NCI-H2081 treated with DMSO at 0.1 percent for 48 hours (cell line): ENCODE measurements at regions not wholly inside any gene's neighbourhood (a gene's known extent, or its start where the extent isn't known, plus 50 kb on each side); places are given as distances from the start of the nearest gene placed in this dataset.
A peak's percentile ranks its signal among the peaks of the same experiment; 100 is the strongest.
"Not testable (repeated sequence)": the region's sequence is repeated elsewhere in the genome, so short reads cannot be mapped to it uniquely, and the experiment has no call there.

Source experiments
- DNase-seq: peaks from one replicate; lab custom pipeline; 2025; lab: John Stamatoyannopoulos, UW

DNA sequence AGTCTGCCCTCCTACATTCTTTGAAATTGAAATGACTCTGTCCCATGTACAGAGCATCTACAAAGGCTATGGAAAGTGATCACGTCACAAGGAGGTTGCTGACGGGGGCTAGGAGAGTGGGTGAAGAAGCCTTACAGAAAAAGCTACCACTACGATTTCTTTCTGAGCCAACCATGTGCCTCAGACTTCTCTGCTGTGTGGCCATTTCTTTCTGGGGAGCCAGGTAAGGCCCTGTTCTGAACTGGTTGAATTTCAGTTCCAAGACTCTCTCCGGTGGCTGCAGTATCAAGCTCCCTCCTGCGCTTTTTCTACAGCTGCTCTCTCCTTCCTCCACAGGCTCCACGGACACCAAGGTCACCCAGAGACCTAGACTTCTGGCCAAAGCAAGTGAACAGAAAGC is 112.5 kb upstream of the PRSS1 start:
- no peak for DNase-seq

DNA sequence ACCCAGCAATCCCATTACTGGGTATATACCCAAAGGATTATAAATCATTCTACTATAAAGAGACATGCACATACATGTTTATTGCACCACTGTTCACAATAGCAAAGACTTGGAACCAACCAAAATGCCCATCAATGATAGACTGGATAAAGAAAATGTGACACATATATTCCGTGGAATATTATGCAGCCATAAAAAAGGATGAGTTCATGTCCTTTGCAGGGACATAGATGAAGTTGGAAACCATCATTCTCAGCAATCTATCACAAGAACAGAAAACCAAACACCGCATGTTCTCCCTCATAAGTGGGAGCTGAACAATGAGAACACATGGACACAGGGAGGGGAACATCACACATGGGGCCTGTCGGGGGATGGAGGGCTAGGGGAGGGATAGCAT is 113.2 kb upstream of the PRSS1 start:
- DNase-seq, result not testable (repeated sequence)

DNA sequence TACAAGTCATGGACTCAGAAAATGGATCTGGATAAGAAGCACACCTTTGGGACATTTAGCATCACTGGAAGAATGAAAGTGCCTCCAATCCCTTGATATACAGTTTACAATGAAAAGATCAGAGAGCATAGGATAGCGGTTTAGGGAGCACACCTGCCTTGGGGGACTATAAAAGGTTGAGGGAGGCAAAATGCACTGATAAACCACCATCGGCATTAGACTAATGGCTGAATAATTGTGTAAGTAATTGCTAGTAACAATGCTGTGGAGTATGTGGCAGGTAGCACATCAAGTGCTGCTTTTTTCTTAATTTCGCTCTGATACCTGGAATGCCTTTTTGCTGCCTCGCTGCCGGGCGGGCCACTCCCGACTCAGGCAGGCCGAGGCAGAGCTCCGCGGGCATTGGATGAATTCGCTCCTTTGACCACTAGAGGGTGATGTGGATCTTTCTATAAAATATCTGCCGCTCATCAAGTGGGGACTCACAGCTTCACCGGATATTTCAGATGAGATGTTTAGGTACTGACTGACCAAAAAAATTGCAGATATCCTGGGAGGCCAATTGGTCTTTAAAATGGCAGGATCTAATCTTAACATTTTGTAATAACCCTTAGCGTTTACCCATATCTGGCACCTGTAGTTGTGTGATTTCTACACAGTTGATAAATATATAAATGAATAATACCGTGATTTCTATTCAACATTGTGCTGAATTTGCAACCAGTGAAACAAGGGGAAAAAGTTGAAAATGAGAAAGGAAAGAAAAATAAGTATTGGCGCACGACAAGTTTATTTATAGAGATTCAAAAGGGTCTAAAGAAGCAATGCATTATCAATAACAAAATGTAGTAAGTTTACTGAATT is 116.8 kb upstream of the PRSS1 start:
- DNase-seq, result peak; percentile 51

DNA sequence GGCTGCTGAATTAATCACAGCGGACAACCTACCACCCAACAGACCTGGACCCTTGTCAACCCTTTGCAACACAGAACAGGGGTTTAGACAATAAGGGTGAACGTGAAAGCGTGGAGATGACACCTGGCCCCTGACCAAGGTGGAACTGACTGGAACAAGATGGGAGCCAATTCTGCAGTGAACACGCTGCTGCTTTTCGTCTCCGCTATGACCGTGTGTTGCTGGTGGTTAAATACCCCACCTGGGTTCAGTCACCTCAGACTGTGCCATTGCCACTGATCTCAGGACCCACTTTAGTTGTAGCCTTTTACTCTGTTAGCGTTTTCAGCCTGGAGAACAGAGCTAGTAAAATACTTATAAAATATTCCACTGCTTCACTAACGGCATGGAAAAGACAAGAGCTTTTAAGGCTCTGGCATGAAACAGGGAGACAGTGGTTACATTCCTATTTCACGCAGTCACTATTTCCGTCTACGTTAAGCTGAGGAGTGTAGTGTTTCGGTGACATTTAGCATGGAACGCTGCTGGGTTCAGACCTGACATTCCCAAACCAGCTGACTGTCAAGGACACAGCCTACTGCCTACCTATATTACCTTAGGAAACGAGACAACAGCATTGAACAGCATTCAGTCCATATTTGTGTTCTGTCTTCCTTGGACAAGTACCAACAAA is 119.5 kb upstream of the PRSS1 start:
- DNase-seq, result no peak

DNA sequence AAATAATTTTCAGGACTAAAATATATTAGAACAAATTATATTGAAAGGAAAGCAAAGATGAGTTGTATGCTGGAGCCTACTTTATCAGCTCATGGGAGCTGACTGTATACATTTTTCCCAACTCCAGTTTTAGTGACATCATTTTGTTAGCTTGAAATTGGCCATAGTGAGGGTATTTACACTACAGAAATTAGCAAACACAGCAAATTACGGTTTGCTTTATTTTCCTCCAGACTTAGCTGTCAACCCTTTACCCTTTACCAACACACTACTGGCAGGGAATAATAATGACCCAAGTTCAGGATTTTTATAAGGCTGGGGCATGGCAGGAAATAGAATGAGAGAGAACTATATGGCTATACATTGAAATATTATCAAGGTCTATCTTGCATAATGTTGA is 120.3 kb upstream of the PRSS1 start:
- no peak for DNase-seq

DNA sequence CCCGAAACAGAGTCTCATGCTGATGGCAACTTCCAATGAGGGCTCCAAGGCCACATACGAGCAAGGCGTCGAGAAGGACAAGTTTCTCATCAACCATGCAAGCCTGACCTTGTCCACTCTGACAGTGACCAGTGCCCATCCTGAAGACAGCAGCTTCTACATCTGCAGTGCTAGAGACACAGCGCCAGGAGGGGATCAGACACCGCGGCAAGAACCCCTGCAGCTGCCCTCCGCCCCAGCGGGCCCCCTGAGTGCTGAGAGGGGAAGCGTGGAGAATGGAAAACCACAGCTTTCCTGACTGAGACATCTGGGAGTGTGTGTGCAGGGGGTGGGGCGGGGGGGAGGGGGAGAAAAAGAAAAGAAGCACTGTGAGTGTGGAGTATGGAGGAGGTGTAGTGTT is 122.0 kb upstream of the PRSS1 start:
- not testable (repeated sequence) for DNase-seq

DNA sequence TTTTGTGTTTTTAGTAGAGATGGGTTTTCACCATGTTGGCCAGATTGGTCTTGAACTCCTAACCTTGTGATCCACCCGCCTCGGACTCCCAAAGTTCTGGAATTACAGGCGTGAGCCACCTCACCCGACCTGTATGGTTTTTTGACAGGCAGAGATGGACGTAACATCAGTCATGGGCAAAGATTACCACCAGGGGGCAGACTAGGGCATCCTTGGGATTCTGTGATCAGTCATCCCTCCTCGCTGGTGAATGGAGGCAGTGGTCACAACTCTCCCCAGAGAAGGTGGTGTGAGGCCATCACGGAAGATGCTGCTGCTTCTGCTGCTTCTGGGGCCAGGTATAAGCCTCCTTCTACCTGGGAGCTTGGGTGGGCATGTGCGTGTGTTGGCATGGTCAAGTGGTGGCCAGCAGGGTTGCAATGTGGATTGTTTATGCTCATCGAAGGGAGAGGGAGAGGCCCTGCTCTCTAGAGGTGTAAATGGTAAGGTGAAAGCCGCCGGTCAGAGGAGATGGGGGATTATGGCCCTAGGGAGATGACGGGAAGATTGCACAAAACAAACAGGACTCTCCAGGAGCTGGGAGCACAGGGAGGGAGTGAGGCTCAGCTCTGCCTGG is 122.7 kb upstream of the PRSS1 start:
- DNase-seq, result no peak

DNA sequence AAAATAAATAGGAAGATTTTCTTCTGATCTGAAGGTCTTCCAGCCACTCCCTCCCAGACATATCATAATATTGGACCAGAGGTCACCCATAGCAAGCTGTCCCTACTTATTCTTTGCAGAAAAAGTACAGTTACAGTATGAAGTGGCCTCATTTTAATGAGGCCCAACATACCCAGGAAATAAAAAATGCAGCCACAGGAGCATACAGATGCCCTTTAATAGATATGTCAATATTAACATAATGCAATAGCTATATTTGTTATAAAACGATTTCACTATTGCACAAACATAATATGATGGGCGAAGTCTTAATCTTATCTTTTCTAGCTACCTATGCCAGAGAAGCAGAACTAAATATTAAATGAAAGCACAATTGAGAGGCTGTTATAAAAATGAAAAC is 124.1 kb upstream of the PRSS1 start:
- not testable (repeated sequence) for DNase-seq

DNA sequence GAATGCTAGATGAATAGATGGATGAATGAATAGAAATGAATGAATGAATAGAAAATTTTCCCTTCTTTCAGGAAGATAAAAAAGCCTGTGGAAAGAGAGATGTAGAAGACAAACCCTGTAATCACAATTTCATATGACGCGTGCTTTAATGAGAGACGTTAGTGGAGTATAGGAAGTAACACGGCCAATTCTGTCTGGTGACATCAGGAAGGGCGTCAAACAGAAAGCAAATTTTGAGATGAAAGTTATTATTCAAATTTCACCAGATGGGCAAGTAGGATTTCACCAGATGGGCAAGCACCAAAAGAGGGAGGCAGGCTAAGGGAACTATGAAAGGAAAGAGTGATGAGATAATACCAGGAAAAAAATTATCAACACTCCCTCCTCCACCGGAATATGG is 128.9 kb upstream of the PRSS1 start:
- DNase-seq, result no peak

DNA sequence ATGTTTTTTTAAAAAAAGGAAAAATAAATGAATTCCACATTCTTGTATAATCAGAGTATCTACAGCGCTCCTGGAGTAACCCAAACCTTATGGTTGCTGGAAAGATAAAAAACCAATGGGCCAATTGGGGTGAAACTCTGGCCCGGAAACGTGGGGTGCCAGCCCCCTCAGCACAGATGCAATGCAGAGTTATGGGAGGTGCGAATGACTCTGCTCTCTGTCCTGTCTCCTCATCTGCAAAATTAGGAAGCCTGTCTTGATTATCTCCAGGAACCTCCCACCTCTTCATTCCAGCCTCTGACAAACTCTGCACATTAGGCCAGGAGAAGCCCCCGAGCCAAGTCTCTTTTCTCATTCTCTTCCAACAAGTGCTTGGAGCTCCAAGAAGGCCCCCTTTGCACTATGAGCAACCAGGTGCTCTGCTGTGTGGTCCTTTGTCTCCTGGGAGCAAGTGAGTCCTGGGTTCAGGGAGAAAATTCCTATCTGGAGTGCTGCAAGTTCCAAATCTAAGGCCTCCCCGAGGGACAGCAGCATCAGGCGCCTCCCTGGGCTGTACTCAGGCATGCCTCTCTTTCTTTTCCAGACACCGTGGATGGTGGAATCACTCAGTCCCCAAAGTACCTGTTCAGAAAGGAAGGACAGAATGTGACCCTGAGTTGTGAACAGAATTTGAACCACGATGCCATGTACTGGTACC is 130.5 kb upstream of the PRSS1 start:
- no peak for DNase-seq

DNA sequence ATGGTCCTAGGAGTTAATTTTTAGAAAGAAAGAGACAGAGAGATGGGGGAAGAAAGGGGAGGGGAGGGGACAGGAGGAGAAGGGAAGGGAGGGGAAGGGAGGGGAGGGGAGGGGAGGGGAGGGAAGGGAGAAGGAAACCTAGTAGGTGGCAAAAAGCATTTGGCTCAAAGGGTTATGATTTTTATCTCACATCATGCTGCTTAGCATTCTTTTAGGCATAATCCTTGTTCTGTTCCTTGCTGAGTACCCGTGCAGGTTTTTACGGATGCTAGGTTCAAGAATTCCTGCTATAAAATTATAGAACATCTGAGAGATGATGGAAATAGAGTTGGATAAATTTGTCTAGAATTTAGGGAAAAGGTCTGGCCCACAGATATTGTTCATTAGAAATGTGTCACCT is 132.4 kb upstream of the PRSS1 start:
- no peak for DNase-seq

DNA sequence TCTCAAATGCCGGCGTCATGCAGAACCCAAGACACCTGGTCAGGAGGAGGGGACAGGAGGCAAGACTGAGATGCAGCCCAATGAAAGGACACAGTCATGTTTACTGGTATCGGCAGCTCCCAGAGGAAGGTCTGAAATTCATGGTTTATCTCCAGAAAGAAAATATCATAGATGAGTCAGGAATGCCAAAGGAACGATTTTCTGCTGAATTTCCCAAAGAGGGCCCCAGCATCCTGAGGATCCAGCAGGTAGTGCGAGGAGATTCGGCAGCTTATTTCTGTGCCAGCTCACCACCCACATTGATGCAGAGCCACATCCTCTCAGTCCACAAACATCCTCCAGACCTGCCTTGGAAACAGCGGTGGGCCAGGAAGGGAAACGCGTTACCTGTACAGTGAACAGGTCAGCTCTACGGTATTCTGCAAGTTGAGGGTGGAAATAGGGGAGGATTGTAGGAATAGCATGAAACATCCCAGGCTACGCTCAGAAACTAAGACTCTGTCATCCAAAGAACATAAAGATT is 133.1 kb upstream of the PRSS1 start:
- no peak for DNase-seq

DNA sequence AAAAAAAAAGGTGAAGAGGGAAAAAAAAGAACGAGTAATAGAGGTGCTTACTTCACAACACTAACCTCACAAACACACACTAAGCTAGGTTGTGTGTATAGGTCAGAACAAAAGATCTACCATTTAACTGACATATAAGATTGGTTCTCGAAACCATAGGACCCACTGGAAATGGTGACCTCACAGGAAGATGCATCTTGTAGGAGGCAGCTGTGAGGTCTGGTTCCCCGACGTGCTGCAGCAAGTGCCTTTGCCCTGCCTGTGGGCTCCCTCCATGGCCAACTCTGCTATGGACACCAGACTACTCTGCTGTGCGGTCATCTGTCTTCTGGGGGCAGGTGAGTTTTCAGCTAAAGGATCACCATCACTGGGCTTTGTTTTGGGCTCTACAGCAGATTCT is 133.8 kb upstream of the PRSS1 start:
- no peak for DNase-seq

DNA sequence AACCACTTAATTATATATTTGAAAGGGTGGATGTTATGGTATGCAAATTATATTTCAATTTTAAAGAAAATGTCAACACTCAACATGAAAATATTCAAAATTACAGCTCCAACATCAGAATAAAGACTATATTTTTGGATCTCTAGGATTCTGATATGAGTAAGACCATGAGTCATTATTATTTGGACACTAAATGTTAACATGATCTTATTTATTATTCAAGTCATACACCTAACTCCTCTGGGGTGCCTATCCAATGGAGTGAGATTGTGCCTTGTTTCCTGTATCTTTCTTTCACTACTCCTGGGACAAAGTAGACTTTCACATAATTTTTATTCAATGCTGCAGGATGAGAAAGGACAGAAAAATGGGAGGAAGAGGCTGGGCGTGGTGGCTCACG is 135.2 kb upstream of the PRSS1 start:
- no peak for DNase-seq

DNA sequence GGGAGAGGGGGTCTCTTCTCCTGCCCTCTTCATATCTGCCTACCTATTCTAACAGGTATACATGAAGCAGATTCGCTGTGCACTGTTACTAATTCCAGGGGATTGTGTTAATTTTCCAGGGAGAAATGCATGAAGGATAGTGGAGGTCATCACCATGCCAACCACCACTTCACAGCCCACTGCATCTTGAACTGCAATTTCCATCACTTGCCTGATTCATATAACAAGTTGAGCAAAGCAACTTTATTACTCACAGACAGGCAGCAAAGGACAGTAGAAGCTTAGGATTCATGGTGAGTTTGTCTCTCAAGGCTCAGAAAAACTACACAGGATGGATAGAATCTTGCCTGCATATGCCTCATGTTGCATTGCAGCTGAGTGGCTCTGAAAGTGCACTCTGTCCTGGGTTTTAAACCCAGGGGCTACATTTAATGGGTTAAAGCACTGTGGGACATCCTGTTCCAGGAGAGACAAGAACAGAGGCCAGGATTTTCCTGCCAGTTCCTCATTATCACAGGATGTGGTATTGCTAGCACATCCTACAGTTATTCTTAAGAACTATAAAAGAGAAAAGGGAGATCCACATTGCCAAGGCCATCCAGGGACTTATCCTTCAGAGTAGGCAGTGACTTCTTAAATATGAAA is 136.9 kb upstream of the PRSS1 start:
- no peak for DNase-seq

DNA sequence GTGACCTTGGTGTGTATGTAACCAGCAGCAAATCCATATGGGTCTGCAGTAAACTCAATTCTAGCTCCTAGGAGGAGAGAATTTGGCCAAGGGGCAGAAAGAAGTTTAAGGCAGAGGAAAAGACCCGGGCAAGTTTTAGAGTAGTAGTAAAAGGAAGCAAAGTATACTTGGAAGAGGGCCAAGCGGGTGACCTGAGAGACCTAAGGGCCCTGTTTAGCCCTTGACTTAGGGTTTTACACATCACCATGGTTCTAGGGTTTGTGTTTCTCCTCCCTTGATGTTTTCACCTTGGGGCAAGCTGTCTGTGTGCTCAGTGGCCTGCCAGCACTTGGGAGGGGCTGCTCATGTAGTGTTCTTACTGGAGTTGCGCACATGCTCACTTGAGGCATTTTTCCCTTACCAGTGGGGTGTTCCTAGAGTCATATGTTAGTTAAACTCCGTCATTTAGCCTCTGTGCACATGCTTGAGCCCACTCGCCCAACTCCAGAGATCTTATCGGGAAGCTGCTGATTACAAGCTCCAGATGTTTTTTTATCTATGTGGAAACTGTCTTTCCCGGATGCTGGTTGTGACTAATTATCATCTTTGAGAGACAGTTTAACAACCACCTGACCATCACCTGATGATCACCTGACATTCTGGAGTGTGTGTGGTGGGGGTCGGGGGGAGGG is 137.6 kb upstream of the PRSS1 start:
- DNase-seq, result no peak

DNA sequence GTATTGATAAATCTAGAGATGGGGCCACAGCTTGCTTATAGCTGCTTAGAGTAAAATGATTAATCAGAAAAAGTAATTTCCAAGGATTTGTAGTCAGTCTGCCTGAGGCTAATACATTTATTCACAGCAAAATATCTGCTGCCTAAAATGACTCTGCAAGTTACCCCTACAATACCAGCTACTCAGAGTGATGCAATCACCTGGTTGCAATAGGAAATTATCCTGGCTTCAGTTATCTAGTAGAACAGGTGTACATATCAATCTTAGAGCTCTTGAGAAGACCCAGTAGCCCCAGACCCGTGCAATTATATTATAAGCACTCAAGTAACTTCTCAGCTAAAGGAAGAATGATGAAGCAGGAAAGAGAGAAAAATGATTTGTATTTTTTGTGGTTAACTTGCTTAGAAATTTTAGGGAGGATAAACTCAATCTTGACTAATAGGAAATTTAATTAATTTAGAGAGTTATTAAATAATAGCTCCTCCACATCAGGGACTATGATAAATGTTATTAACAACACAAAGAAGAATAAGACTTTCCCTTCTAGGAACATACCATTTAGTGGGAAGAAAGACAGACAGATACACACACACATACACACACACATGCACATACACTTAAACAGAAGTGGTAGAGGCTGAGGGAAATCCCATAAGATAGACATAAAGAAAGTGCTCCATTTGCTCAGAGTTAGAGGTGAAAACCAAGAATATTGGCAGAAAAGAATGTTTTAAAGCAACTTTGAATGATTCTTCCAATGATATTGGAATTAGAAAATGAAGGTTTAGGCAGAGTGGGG is 140.4 kb upstream of the PRSS1 start:
- no peak for DNase-seq

DNA sequence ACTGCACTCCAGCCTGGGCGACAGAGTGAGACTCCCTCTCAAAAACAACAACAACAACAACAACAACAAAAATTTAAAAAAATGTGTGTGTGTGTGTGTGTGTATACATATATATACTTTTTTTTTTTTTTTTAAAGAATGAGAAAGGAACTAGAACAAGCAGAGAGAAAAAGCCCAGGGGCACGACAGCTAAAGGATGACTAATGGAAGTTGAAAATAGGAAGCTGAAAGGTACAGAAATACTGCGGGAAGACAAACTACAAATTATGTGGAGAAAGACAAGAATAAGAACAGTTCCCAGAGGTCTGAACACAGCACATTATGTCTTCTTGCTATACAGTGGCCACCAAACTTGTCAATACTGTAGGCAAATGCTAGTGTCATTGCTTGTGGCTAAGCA is 141.9 kb upstream of the PRSS1 start:
- DNase-seq, result no peak

DNA sequence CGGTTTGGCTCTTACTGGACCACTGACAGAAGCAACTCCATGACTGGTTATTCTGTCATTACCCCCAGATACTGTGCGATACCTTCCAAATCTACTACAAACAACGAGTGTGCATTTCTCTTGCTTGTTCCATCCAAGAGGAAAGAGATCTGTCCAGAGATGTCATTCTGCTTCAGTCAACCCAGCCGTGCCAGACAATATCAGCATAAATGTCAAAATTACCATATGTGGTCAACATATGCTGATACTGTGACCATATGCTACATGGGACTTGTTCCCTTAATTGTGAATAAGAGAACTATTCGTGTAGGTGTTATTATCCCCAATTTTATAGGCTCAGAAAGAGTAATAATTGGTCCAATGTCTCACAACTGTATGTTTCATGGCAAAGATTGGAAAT is 143.2 kb upstream of the PRSS1 start:
- no peak for DNase-seq

DNA sequence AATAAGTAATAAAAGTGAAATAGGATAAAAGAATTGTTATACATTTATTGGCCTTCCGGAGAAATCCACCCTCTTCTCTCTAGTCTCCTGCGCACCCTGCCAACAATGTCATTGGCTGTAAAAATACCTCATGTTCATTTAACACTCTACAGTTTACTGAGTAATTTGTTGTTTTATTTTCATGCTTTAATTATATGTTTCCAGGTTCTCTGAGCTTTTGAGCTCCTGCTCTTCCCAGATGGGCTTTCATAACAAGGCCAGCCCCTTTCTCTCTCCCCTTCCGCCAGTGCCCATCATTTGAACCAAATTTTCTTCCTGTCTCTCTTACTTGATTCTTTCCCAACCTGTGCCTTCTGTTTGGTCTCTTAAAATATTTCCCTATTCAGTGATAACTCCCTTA is 144.6 kb upstream of the PRSS1 start:
- no peak for DNase-seq
